SK-N-MC (cell line): ENCODE measurements at regions not wholly inside any gene's neighbourhood (a gene's known extent, or its start where the extent isn't known, plus 50 kb on each side); places are given as distances from the start of the nearest gene placed in this dataset.
A peak's percentile ranks its signal among the peaks of the same experiment; 100 is the strongest.
"Not testable (repeated sequence)": the region's sequence is repeated elsewhere in the genome, so short reads cannot be mapped to it uniquely, and the experiment has no call there.

Experiments
- DNase-seq: peaks from one replicate; pipeline ENCODE4 v3.0.0-alpha.2; 2011; ENCODE audit warnings: low read depth, low spot score
- H3K27ac ChIP-seq: fragments of 200-600 bp; sonication (generic); 2 replicates; pipeline ENCODE4 v1.5.1; 2016; ENCODE audit warnings: mixed run types
- H3K36me3 ChIP-seq: fragments of 200-600 bp; sonication (generic); 2 replicates; pipeline ENCODE4 v1.6.1; 2017; ENCODE audit warnings: antibody characterized with exemption, low read length, mixed read lengths; ENCODE audit not compliant: insufficient read depth
- H3K4me3 ChIP-seq: fragments of 200-600 bp; sonication (generic); 2 replicates; pipeline ENCODE4 v1.5.1; 2016
- H3K9ac ChIP-seq: fragments of 200-600 bp; sonication (generic); 2 replicates; pipeline ENCODE4 v1.8.0; 2017; ENCODE audit warnings: mixed run types, mixed read lengths; ENCODE audit not compliant: insufficient read length
- H3K9me3 ChIP-seq: fragments of 200-600 bp; sonication (generic); 2 replicates; pipeline ENCODE4 v1.6.1; 2017; ENCODE audit warnings: low read depth, mild to moderate bottlenecking, antibody characterized with exemption, low read length, moderate library complexity, mixed read lengths
- EZH2 ChIP-seq: fragments of 200-600 bp; sonication (generic); IDR thresholded peaks from one replicate; pipeline ENCODE4 v1.6.1; 2017; ENCODE audit warnings: antibody characterized with exemption
- FOXP2 ChIP-seq: optimal IDR thresholded peaks from 2 replicates; pipeline ENCODE3; 2011; ENCODE audit warnings: mild to moderate bottlenecking, moderate library complexity; ENCODE audit not compliant: insufficient read depth; ENCODE audit errors: extremely low read length, control extremely low read depth
- POLR2AphosphoS5 ChIP-seq: IDR thresholded peaks from 2 replicates; pipeline ENCODE4 v1.6.1; 2012; ENCODE audit warnings: mild to moderate bottlenecking, low read depth, low read length, borderline replicate concordance

DNA sequence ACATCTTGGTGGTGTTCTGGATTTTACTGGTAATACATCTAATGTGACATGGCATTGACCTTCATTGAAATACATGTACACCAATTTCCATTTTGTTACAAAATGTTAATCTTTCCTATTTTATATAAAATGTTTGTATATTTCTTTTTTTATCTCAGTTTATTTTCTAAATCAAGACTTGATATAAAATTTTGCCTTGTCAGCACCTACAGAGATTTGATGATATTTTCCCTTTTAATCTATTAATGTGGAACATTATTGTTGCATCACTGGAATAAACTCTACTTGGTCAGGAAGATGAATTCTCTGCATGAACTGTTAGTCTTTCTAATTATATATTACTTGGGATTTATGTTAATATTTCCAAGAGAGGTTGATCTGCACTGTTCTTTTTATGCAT lies 294.0 kb upstream of the ETAA1 start:
- no peaks in the 10 kb centered on the region for H3K36me3 ChIP-seq
- peaks cover 3% of the 10 kb centered on the region; the same call in 1 of the 2 replicates for H3K9me3 ChIP-seq
- DNase-seq, result no peak
- no peak overlapping the region for H3K27ac ChIP-seq
- TF ChIP-seq POLR2AphosphoS5 (no peak), FOXP2 (no peak), EZH2 (no peak)
- no peak overlapping the region for H3K9ac ChIP-seq
- H3K4me3 ChIP-seq, result no peak overlapping the region

DNA sequence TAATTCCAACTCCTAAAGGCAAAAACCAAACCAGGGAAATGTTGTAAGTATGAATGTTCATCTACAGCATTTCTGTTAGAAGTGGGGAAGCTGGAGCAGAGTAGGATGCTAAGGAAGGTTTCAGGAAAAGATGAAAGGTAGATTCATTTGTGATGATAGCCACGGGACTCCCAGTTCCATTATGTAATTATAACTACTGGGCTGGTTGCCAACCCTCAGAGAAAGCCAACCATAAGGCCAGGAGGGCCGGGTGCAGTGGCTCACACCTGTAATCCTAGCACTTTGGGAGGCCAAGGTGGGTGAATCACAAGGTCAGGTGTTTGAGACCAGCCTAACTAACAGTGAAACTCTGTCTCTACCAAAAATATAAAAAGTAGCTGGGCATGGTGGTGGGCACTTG lies 288.9 kb upstream of the ETAA1 start:
- no peak for TF ChIP-seq EZH2
- TF ChIP-seq POLR2AphosphoS5, result no peak
- TF ChIP-seq FOXP2, result no peak
- H3K9me3 ChIP-seq, result peaks cover 3% of the 10 kb centered on the region; the same call in 1 of the 2 replicates
- no peak overlapping the region for H3K9ac ChIP-seq
- no peak overlapping the region for H3K4me3 ChIP-seq
- no peak for DNase-seq
- no peak overlapping the region for H3K27ac ChIP-seq
- H3K36me3 ChIP-seq, result no peaks in the 10 kb centered on the region

DNA sequence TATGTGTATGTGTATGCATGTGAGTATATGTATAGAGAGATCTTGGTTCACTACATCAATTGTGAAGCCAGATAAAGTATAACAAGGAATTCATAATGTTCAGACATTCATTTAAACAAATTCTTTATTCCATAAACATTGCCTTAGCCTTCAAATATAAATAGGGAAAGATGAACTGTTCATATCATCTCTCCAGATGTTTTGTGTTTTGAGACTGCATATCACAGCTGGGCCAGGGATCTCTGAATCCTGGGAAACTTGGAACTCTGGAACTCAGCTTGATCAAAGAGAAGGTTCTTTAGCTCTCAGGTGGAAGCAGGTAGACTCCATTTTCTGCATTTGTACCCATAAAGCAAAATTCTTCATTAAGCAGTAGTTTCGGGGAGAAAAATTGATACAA lies 272.6 kb upstream of the ETAA1 start:
- Histone ChIP-seq H3K4me3 (no peak overlapping the region), H3K9me3 (no peaks in the 10 kb centered on the region), H3K36me3 (no peaks in the 10 kb centered on the region), H3K27ac (no peak overlapping the region), H3K9ac (no peak overlapping the region)
- TF ChIP-seq FOXP2 (no peak), EZH2 (no peak), POLR2AphosphoS5 (no peak)
- DNase-seq, result no peak

DNA sequence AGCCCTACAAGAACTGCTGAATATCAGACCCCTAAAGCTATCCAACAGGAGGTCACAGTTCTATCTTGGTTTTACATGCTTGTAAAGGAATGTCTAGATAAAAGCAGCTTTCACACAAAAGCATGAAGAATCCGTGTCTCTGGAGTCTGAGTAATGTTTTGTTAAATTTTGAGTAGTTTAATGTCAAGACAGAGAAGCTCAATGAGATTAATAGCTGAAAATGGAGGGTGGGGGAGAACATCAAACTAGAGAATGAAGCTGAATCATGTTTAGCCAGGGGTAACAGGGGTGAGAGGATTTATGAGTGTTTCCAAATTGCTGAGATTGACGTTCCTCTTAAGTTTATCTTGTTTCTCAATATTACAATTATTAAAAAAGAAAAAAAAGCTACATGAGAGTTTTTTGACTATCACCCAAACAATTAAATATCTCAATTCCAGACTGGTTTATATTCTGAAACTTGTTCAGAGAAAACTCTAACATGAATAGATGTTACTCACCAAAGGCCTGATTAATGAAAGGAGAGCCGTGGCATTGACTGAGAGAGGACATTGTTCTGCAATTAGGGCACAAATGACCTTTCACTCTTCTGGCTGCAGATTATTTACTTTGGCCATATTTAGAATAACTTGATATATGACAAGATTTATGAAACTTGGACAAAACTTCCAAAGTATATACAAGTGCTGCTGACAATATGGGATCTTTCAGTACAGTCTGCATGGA lies 266.4 kb upstream of the ETAA1 start:
- no peak for DNase-seq
- TF ChIP-seq FOXP2 (no peak), EZH2 (no peak), POLR2AphosphoS5 (no peak)
- Histone ChIP-seq H3K9ac (no peak overlapping the region), H3K4me3 (no peak overlapping the region), H3K27ac (no peak overlapping the region), H3K9me3 (no peaks in the 10 kb centered on the region), H3K36me3 (no peaks in the 10 kb centered on the region)

DNA sequence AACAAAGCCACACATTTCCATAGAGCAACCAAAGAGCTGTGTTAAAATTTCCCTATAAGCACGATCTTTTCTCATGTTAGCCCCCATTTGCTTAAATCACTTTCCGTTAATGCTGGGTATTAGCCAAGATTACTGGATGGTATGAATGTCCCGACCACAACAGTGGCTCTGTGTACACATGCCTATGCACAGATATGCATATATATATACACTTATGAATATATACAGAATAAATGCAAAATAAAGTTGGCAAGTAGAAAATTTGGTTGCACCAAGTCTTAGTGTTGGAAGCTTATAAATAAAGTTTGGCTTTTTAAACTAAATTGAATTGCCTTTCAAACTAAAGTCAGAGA lies 265.9 kb upstream of the ETAA1 start:
- no peak overlapping the region for H3K9ac ChIP-seq
- H3K27ac ChIP-seq, result no peak overlapping the region
- no peak for DNase-seq
- H3K9me3 ChIP-seq, result no peaks in the 10 kb centered on the region
- TF ChIP-seq FOXP2, result no peak
- no peak for TF ChIP-seq EZH2
- TF ChIP-seq POLR2AphosphoS5, result no peak
- no peaks in the 10 kb centered on the region for H3K36me3 ChIP-seq
- H3K4me3 ChIP-seq, result no peak overlapping the region

DNA sequence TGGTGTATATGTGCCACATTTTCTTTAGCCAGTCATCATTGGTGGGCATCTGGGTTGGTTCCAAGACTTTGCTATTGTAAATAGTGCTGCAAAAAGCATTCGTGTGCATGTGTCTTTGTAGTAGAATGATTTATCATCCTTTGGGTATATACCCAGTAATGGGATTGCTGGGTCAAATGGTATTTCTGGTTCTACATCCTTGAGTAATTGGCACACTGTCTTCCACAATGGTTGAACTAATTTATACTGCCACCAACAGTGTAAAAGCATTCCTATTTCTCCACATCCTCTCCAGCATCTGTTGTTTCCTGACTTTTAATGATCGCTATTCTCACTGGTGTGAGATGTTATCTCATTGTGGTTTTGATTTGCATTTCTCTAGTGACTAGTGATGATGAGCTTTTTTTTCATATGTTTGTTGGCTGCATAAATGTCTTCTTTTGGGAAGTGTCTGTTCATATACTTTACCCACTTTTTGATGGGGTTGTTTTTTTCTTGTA lies 264.6 kb upstream of the ETAA1 start:
- DNase-seq, H3K36me3 ChIP-seq, H3K9ac ChIP-seq, H3K9me3 ChIP-seq, H3K27ac ChIP-seq, H3K4me3 ChIP-seq: not testable (repeated sequence)

DNA sequence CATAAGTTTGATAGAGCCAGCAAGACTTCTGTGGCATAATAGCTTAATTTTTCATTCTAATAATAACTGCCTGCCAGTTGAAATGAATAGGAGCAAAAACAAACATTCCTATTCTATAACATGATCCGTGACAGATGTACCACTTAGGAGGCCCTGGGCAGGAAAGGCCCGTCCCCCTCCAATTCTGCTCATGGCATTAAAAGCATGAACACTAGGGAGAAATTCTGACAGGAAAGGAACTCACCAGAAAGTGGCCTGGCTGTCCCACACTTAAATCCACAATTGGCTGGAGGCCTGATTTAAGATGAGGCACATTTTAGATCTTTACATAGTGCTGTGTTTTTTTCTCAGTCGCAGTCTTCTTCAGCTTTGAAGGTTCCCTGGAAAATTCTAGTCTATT lies 261.9 kb upstream of the ETAA1 start:
- TF ChIP-seq FOXP2 (no peak), POLR2AphosphoS5 (no peak), EZH2 (no peak)
- Histone ChIP-seq H3K9me3 (no peaks in the 10 kb centered on the region), H3K9ac (no peak overlapping the region), H3K4me3 (no peak overlapping the region), H3K36me3 (no peaks in the 10 kb centered on the region), H3K27ac (peak overlapping the region; percentile 79)
- DNase-seq, result no peak

DNA sequence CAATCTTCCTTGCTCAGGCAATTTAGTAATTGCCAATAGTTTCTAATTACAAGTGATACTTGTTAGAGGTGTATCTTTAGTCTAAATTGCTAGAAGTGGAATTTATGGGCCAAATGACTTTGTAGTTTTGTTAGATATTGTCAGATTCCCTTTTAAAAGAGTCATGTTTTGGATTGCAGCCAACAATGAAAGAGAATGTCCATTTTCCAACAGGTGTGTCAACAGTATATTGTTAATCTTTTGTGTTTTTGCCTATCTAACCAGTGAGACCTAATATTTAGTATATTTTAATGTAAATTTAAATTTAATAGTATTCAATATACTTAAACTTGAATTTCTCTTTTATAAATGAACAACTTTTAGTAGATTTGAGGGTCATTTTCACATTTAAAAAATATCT lies 259.4 kb upstream of the ETAA1 start:
- TF ChIP-seq FOXP2 (no peak), EZH2 (no peak), POLR2AphosphoS5 (no peak)
- H3K9me3 ChIP-seq, result no peaks in the 10 kb centered on the region
- H3K4me3 ChIP-seq, result no peak overlapping the region
- no peaks in the 10 kb centered on the region for H3K36me3 ChIP-seq
- no peak overlapping the region for H3K9ac ChIP-seq
- no peak overlapping the region for H3K27ac ChIP-seq
- no peak for DNase-seq

DNA sequence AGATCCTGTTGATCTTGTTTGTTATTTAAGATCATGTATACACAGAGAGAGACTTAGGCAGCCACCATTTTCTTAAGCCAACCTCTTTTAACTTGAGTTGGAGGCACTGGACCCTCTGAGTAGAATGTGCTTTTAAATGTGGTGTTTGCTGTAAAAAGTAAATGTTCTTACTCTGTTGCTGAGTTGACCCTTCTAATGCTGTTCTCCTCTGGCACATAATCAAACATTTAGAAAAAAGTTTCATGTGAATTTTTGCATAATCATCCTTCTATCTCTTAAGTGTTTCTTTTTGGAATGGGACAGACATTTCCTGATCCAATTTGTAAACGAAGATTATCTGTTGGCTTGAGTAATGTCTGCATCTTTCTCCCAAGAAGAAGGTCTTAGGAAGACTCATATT lies 255.1 kb upstream of the ETAA1 start:
- Histone ChIP-seq H3K36me3 (no peaks in the 10 kb centered on the region), H3K4me3 (no peak overlapping the region), H3K9me3 (no peaks in the 10 kb centered on the region), H3K27ac (peak overlapping the region; percentile 49; the same call in 1 of the 2 replicates), H3K9ac (no peak overlapping the region)
- TF ChIP-seq EZH2, result no peak
- TF ChIP-seq FOXP2, result no peak
- TF ChIP-seq POLR2AphosphoS5, result no peak
- no peak for DNase-seq
